HUDEP-2 (cell line): ENCODE measurements at regions not wholly inside any gene's neighbourhood (a gene's known extent, or its start where the extent isn't known, plus 50 kb on each side); places are given as distances from the start of the nearest gene placed in this dataset.

Experiments used
- DNase-seq, 76 experiments: peaks; one replicate each; lab custom pipeline; 2025; ENCODE audit not compliant: unreplicated experiment in 76 of 76; lab: John Stamatoyannopoulos, UW

GRCh38 chr1:209229494-209230061 is 353.9 kb upstream of the CAMK1G start:
- DNase-seq, result no peak

DNA sequence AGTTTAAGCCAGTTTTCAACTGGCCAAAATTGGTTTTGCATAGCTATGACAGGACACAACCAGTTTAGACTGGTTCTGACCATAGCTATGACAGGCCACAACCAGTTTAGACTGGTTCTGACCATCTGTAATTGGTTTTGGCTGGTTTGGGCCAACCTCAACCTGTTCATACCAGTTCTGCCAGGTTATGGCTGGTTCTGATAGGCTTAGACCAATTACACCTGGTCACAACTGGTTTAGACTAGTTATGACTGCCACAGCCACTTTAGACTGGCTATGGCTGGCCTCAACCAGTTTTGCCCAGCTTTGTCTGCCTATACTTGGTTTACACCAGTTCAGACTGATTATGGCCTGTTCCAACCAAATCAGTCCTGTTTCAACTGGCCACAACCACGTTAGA is 353.2 kb upstream of the CAMK1G start:
- no peak for DNase-seq

DNA sequence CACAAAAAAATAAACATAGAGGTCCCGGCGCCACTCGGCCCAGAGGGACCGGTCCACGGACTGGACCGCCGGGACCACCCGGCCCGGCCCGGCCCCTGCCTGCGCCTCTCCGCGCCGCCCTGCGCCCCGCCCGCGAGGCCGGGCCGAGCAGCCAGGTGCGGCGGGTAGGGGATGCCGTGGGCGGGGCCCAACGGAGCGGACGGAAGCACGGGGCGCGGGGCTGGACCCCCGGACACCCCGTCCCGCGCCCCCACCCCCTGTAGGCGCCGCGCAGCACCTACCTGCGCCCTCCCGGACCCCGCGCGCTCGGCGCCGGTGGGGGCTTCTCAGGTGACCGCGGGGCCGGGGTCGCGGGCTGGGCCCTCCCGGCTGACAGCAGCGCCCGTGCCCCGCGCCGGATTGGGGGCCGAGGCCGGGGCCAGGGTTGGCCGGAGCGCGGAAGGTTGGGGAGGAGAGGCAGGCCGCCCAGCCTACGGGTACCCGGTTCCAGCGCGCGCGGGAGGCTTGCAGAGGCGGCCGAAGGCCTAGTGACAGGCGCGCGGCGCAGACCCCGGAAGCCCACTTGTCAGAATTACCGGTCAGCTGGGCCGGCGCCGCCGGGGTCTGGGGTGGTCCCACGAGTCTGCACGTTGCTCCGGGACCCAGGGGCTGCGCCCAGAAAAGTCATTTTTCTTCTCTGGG is 351.9 kb upstream of the CAMK1G start:
- DNase-seq, result no peak

DNA sequence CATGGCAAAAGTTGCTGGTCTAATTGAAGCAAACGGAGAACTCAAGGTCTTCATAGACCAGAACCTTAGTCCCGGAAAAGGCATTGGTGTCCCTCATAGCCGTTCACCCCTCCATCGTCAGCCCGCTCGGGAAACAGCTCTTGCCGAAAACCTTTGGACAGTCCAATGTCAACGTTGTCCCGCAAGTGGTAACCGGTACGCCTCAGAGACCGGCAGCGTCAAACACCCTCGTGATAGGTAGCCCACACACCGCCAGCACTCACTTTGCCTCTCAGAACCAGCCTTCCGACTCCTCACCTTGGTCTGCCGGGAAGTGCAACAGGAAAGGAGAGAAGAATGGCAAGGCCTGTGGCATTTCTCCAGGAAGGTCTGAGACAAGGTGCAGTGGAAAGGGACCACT is 351.3 kb upstream of the CAMK1G start:
- no peak for DNase-seq

GRCh38 chr1:209232759-209233158 is 350.8 kb upstream of the CAMK1G start:
- DNase-seq, result no peak

- DNase-seq, result no peak
These were observed 348.3 kb upstream of the CAMK1G start for GRCh38 chr1:209235166-209235565.

DNA sequence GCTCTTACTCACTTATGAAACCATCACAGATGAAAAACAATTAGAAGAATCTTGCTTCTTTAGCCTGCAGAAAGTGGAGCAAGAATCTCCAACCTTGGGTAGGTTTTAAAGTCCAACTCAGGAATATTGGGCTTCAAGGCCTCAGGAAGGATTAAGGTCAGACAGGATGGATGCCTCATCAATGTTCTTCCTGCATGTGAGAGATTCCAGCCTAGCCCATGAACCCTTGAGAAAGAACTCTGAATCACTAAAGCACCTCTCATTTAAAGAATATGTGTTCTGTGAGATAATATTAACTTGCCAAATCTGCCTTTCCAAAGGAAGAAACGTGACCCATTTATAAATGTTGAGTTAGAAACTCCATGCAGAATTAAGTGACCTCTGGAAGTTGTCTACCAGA is 345.2 kb upstream of the CAMK1G start:
- no peak for DNase-seq

DNA sequence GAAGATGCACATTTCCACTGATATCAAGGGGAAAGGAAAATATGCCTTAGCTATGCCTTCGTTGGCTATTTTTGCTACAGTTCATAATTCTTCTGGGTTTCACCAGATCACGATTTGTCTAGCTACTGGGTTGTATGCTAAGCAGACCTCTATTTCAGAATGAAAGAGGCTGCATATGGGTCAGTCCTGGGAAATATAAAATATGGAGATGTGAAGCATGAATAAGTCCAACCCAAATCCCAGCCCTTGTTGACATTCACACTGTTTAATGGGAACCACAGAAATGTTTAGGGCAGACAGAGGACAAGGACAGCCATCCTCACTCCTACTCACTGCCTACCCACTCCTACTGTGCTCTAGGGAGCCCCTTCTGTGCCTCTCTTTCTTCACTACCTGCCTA is 343.2 kb upstream of the CAMK1G start:
- no peak for DNase-seq

DNA sequence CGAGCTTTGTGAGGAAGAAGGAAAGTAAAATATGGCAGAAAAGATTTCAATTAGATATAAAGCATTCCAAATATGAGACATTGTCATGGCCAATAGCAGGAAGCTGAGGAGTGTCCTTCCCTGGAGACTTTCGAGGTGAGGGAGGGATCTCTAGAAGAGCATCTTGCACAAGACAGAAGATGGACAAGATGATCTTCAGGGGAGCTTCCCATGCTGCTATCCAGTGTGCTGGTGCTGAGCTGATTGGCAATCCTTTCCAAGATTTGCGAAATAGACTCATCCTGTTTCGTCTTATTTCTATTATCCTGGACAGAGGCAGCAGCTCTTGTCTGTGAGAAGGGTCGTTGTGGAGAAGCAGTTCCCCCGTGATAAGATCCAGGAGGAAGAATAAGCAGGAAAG is 342.0 kb upstream of the CAMK1G start:
- no peak for DNase-seq

DNA sequence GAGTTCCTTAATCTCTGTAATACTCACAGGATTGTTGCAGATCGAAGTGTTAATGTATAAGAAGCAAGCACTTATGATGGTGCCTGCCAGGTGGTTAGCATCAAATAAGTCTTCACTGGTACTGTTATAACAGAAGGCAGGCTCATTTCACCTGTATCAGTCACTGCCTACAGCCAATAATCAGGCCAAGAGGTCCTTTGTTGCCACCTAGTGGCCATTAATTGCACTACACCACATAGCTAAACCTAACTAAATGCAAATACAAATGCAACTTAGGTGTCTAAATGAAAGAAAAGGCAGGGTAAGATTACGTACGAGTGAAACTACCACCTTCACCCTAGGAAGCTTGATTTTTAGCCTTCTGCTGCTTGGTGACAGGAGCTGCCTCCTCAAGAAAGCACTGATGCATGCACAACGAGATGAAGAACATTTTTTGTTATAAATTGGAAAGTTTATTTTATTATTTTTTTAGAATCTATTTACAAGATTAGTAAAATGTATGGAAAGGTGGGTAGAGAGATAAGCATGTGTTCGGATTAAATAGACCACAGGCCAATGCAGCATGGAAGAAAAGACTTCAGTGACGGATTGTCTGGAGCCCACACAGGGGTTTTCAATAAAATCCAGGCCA is 334.8 kb upstream of the CAMK1G start:
- peak in 38 of 76 experiments; percentile 0 to 64 (median 14) for DNase-seq

DNA sequence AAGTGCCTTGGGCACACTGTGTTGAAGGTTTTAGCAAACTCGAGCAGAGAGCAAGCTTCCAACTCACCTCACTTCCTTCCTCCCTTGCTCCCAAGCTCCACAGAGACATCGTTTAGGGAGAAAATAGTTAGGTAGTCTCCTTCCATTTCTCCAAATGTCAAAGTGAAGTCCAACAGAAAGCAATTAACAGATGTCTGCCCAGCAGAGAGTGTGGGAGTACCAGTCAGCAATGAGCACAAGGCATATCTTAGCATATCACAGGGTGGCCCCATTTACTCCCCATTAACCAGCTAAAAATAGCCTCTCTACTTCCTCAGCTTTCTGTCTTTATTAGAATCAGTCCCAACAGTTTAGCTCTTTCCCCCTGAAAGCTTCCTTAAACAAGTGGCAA is 334.2 kb upstream of the CAMK1G start:
- DNase-seq, result no peak

GRCh38 chr1:209249785-209250440 is 333.6 kb upstream of the CAMK1G start:
- no peak for DNase-seq

DNA sequence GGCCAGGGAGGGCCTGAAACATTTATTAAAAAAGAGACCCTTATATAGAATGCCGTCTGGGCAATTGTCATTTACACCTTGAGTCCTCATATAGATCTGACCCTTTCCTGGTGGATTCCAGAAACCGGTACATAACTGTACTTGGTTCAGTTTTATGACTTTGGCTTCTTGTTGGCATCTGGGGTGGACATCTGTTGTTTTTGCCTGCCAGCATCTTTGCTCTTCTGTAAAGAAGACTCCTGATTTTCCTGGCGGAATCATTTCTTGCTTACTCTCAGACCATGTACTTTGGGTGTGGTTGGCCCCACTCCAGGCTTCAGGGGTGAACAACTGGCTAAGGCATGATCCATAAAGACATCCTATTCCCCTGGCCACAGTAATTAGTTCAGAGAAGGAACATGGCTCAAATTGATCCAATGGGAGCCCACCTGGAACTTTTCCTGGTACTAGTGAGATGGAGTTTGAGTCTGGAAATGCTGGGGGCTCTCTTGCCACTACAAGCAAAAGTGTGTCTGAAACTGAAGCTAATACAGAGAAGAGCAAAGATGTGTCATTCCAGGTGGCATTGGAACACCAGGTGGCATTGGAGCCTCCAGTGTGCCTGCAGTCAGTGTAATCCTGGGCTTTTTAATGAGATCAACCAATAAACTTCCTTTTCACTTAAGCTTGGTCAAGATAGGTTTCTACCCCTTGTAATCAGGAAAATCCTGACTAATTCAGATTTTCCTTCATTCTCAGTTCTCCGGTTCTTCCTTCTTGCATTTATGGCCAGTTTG is 332.5 kb upstream of the CAMK1G start:
- no peak for DNase-seq

- DNase-seq, result no peak
These were observed 326.7 kb upstream of the CAMK1G start for GRCh38 chr1:209256766-209257350.

DNA sequence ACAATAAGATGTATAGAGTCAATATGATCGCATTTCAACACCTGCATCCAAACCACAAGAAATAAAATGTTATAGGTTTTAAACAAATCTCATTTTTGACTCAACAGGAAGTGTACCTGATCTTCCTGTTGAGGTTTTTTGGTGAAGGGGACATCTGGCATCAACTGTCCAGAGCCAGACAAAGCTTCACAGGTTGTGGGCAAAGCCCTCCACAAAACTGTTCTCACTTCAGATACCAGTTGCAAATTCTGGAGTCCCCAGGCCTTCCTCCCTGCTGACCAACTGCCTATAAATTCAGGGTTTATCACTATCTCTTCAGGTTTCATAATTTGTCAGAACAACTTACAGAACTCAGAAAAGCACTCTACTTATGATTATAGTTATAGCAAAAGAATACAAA is 326.1 kb upstream of the CAMK1G start:
- no peak for DNase-seq

- DNase-seq, result no peak
These were observed 323.4 kb upstream of the CAMK1G start for GRCh38 chr1:209260136-209260535.

- no peak for DNase-seq
These were observed 320.9 kb upstream of the CAMK1G start for GRCh38 chr1:209262631-209263030.

DNA sequence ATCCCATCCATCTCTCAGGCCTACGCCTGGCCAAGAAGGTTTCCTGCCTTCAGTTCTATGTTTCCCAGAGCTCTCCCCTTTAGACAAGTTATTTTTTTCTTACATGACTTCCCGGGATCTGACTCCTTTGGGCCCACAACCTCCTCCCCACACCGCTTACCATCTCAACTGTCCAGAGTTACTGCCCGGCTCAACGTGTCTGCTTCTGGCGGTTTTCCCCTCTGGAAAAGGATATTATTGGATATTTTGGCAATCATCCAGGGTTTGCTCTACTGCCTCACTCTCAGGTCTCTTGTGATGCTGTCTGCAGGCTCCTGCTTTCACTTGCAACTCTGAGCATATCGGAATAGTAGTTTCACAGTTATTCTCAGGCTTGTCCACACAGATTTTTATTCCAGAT is 318.2 kb upstream of the CAMK1G start:
- DNase-seq, result no peak

GRCh38 chr1:209266590-209267205 is 316.8 kb upstream of the CAMK1G start:
- no peak for DNase-seq

GRCh38 chr1:209267968-209268367 is 315.5 kb upstream of the CAMK1G start:
- DNase-seq, result no peak
